ENCODE measurements at regions not wholly inside any gene's neighbourhood (a gene's known extent, or its start where the extent isn't known, plus 50 kb on each side); places are given as distances from the start of the nearest gene placed in this dataset.

DNA sequence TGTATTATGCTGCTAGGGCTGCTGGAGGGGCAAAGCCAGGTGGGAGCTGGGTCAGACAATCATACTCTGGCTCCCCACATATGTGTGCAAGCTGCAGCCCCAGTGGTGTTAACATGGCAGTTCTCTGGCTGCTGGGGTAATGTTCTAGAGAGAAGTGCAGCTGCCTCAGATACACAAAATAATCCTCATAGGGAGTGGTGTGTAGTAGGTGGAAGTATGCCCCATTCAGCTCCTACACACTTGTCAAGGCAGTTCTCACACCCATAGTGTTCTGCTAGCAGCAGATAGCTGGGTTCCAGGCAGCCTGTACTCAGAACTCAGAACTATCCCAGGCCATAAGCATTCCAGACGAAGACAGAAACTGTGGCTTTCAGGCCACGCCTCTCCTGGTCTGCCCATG is 87.9 kb upstream of the NT5C1B start:
- Mint-ChIP-seq H3K36me3 (ENCODE audit: low read depth) (peaks cover 27% of the 10 kb centered on the region), H3K27ac (no peak overlapping the region), H3K9me3 (peaks cover 37% of the 10 kb centered on the region), H3K27me3 (ENCODE audit: low read depth, poor library complexity) (peaks cover 10% of the 10 kb centered on the region), H3K4me1 (peaks cover 14% of the 10 kb centered on the region), H3K4me3 (no peak overlapping the region)
- DNase-seq, result no peak
- TF ChIP-seq CTCF (IDR thresholded peaks at IDR 0.05), result no peak

- Mint-ChIP-seq H3K4me3 (no peak overlapping the region), H3K27me3 (ENCODE audit: low read depth, poor library complexity) (peaks cover 9% of the 10 kb centered on the region), H3K36me3 (ENCODE audit: low read depth) (peaks cover 27% of the 10 kb centered on the region), H3K27ac (no peak overlapping the region), H3K4me1 (no peaks in the 10 kb centered on the region), H3K9me3 (peaks cover 58% of the 10 kb centered on the region)
- no peak for DNase-seq
- no peak for TF ChIP-seq CTCF (IDR thresholded peaks at IDR 0.05)
Measured at GRCh38 chr2:18674309-18674708, 84.9 kb upstream of the NT5C1B start.

DNA sequence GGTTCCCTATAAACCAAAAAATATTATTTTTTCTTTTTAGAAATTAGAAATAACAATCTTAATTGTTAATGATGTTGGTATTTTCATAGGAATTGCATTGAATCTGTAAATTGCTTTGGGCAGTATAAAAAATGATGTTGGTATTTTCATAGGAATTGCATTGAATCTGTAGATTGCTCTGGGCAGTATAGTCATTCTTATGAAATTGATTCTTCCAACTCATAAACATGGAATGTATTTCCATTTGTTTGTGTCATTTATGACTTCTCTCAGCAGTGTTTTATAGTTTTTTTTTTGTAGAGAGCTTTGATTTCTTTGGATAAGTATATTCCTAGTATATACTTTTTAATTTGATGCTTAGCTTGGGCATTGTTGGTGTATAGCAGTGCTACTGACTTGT is 82.0 kb upstream of the NT5C1B start:
- H3K9me3 Mint-ChIP-seq, result peaks cover 61% of the 10 kb centered on the region
- H3K27me3 Mint-ChIP-seq (ENCODE audit: low read depth, poor library complexity), result peaks cover 9% of the 10 kb centered on the region
- no peak for TF ChIP-seq CTCF (IDR thresholded peaks at IDR 0.05)
- no peak for DNase-seq
- no peak overlapping the region for H3K4me3 Mint-ChIP-seq
- no peak overlapping the region for H3K27ac Mint-ChIP-seq
- H3K4me1 Mint-ChIP-seq, result no peaks in the 10 kb centered on the region
- peaks cover 27% of the 10 kb centered on the region for H3K36me3 Mint-ChIP-seq (ENCODE audit: low read depth)

- no peak for DNase-seq
- peaks cover 9% of the 10 kb centered on the region for H3K27me3 Mint-ChIP-seq (ENCODE audit: low read depth, poor library complexity)
- H3K36me3 Mint-ChIP-seq (ENCODE audit: low read depth), result peaks cover 5% of the 10 kb centered on the region
- H3K27ac Mint-ChIP-seq, result no peak overlapping the region
- peaks cover 32% of the 10 kb centered on the region for H3K9me3 Mint-ChIP-seq
- no peak for TF ChIP-seq CTCF (IDR thresholded peaks at IDR 0.05)
- H3K4me1 Mint-ChIP-seq, result peaks cover 11% of the 10 kb centered on the region
- no peak overlapping the region for H3K4me3 Mint-ChIP-seq
Measured at GRCh38 chr2:18668221-18668620, 78.9 kb upstream of the NT5C1B start.

GRCh38 chr2:18664421-18664820 is 75.1 kb upstream of the NT5C1B start:
- peaks cover 36% of the 10 kb centered on the region for H3K4me1 Mint-ChIP-seq
- H3K27me3 Mint-ChIP-seq (ENCODE audit: low read depth, poor library complexity), result no peaks in the 10 kb centered on the region
- H3K36me3 Mint-ChIP-seq (ENCODE audit: low read depth), result no peaks in the 10 kb centered on the region
- no peak overlapping the region for H3K27ac Mint-ChIP-seq
- H3K9me3 Mint-ChIP-seq, result peaks cover 4% of the 10 kb centered on the region
- TF ChIP-seq CTCF (IDR thresholded peaks at IDR 0.05), result no peak
- no peak overlapping the region for H3K4me3 Mint-ChIP-seq
- no peak for DNase-seq

- no peaks in the 10 kb centered on the region for H3K9me3 Mint-ChIP-seq
Measured at GRCh38 chr2:18663861-18664260, 74.5 kb upstream of the NT5C1B start.

More at GRCh38 chr2:18663861-18664260, 74.5 kb upstream of the NT5C1B start:
- no peak for DNase-seq
- Mint-ChIP-seq H3K4me1 (peaks cover 41% of the 10 kb centered on the region), H3K27ac (no peak overlapping the region), H3K36me3 (ENCODE audit: low read depth) (no peaks in the 10 kb centered on the region), H3K4me3 (no peak overlapping the region), H3K27me3 (ENCODE audit: low read depth, poor library complexity) (no peaks in the 10 kb centered on the region)
- TF ChIP-seq CTCF (IDR thresholded peaks at IDR 0.05), result no peak

Data from nephron progenitor cell (in vitro differentiated cells).